Loucy (cell line): ENCODE measurements at regions not wholly inside any gene's neighbourhood (a gene's known extent, or its start where the extent isn't known, plus 50 kb on each side); places are given as distances from the start of the nearest gene placed in this dataset.

Source experiments
- H2AFZ ChIP-seq: fragments of 200-600 bp; sonication (generic); 2 replicates; pipeline ENCODE4 v1.6.0; 2016; ENCODE audit warnings: antibody characterized with exemption, mild to moderate bottlenecking, low read length, moderate library complexity
- H3F3A ChIP-seq: fragments of 200-600 bp; 2 replicates; pipeline ENCODE4 v1.6.0; 2016; ENCODE audit warnings: antibody characterized with exemption, low read depth, mild to moderate bottlenecking
- H3K27me3 ChIP-seq: fragments of 200-600 bp; sonication (generic); 2 replicates; pipeline ENCODE4 v1.6.1; 2014; ENCODE audit warnings: low read length, mild to moderate bottlenecking; ENCODE audit not compliant: insufficient read depth, poor library complexity, severe bottlenecking
- H3K36me3 ChIP-seq: fragments of 200-600 bp; sonication (generic); 2 replicates; pipeline ENCODE4 v1.6.1; 2016; ENCODE audit warnings: low read length; ENCODE audit not compliant: insufficient read depth
- H3K4me1 ChIP-seq: fragments of 200-600 bp; sonication (generic); 2 replicates; pipeline ENCODE4 v1.5.1; 2014; ENCODE audit warnings: low read length, mild to moderate bottlenecking; ENCODE audit not compliant: insufficient read depth, poor library complexity, severe bottlenecking
- H3K4me2 ChIP-seq: fragments of 200-600 bp; sonication (generic); 2 replicates; pipeline ENCODE4 v1.6.0; 2014; ENCODE audit warnings: antibody characterized with exemption, low read length, low read depth, mild to moderate bottlenecking; ENCODE audit not compliant: poor library complexity, severe bottlenecking
- H3K4me3 ChIP-seq: fragments of 200-600 bp; sonication (generic); 2 replicates; pipeline ENCODE4 v1.5.1; 2014; ENCODE audit warnings: low read length, mild to moderate bottlenecking, mixed read lengths; ENCODE audit not compliant: poor library complexity, severe bottlenecking
- H3K79me2 ChIP-seq: fragments of 200-600 bp; sonication (generic); 2 replicates; pipeline ENCODE4 v1.6.1; 2014; ENCODE audit warnings: low read length; ENCODE audit not compliant: insufficient read depth
- H3K9ac ChIP-seq: fragments of 200-600 bp; sonication (generic); 2 replicates; pipeline ENCODE4 v1.6.0; 2014; ENCODE audit warnings: mild to moderate bottlenecking, low read depth, low read length, moderate library complexity; ENCODE audit not compliant: poor library complexity, severe bottlenecking
- H3K9me2 ChIP-seq: fragments of 200-600 bp; sonication (generic); replicated peaks from 2 replicates; pipeline ENCODE4 v1.6.1; 2016; ENCODE audit warnings: low read depth, low read length, mixed read lengths
- H3K9me3 ChIP-seq: fragments of 200-600 bp; sonication (generic); 2 replicates; pipeline ENCODE4 v1.6.1; 2014; ENCODE audit warnings: mild to moderate bottlenecking, antibody characterized with exemption, low read length, low read depth; ENCODE audit not compliant: insufficient read depth
- H4K20me1 ChIP-seq: fragments of 200-600 bp; sonication (generic); 2 replicates; pipeline ENCODE4 v1.6.0; 2014; ENCODE audit warnings: antibody characterized with exemption, low read length, mild to moderate bottlenecking; ENCODE audit not compliant: insufficient read depth, poor library complexity, severe bottlenecking
- CTCF ChIP-seq: fragments of 200-600 bp; sonication (generic); conservative IDR thresholded peaks from 2 replicates; pipeline ENCODE4 v1.5.1; 2014; ENCODE audit warnings: mild to moderate bottlenecking, antibody characterized with exemption, low read length
- EZH2phosphoT487 ChIP-seq: fragments of 200-600 bp; IDR thresholded peaks from 2 replicates; pipeline ENCODE4 v1.6.1; 2018; ENCODE audit warnings: antibody characterized with exemption, mild to moderate bottlenecking, moderate library complexity, borderline replicate concordance

- no peaks in the 10 kb centered on the region for H3K9me2 ChIP-seq
- H3K4me2 ChIP-seq = no peak overlapping the region
- no peaks in the 10 kb centered on the region for H3K4me1 ChIP-seq
- H3K36me3 ChIP-seq = no peaks in the 10 kb centered on the region
- no peak overlapping the region for H3K4me3 ChIP-seq
- no peaks in the 10 kb centered on the region for H3K9me3 ChIP-seq
- no peaks in the 10 kb centered on the region for H3K79me2 ChIP-seq
- TF ChIP-seq EZH2phosphoT487 (no peak), CTCF (no peak)
- H2AFZ ChIP-seq = no peak overlapping the region
- H3K27me3 ChIP-seq = no peaks in the 10 kb centered on the region
- H3K9ac ChIP-seq = no peak overlapping the region
- no peaks in the 10 kb centered on the region for H3F3A ChIP-seq
- no peaks in the 10 kb centered on the region for H4K20me1 ChIP-seq
Measured at GRCh38 chr9:71589612-71590011, 178.7 kb downstream of the CEMIP2 start.

GRCh38 chr9:71587576-71588362 lies 180.5 kb downstream of the CEMIP2 start:
- Histone ChIP-seq H3K4me2 (no peak overlapping the region), H4K20me1 (no peaks in the 10 kb centered on the region), H3K9me2 (no peaks in the 10 kb centered on the region), H3K4me3 (no peak overlapping the region), H3K36me3 (no peaks in the 10 kb centered on the region), H3K9ac (no peak overlapping the region), H2AFZ (no peak overlapping the region), H3K9me3 (no peaks in the 10 kb centered on the region), H3K4me1 (no peaks in the 10 kb centered on the region), H3K27me3 (no peaks in the 10 kb centered on the region), H3K79me2 (no peaks in the 10 kb centered on the region), H3F3A (no peaks in the 10 kb centered on the region)
- TF ChIP-seq CTCF (no peak), EZH2phosphoT487 (no peak)

- no peak for TF ChIP-seq CTCF
- no peak for TF ChIP-seq EZH2phosphoT487
- H4K20me1 ChIP-seq = no peaks in the 10 kb centered on the region
- no peaks in the 10 kb centered on the region for H3K36me3 ChIP-seq
- H3K9ac ChIP-seq = no peak overlapping the region
- no peak overlapping the region for H3K4me2 ChIP-seq
- H2AFZ ChIP-seq = no peak overlapping the region
- H3K9me3 ChIP-seq = no peaks in the 10 kb centered on the region
- H3K79me2 ChIP-seq = no peaks in the 10 kb centered on the region
- no peaks in the 10 kb centered on the region for H3K27me3 ChIP-seq
- H3K9me2 ChIP-seq = no peaks in the 10 kb centered on the region
- H3K4me1 ChIP-seq = no peaks in the 10 kb centered on the region
- H3K4me3 ChIP-seq = no peak overlapping the region
- H3F3A ChIP-seq = no peaks in the 10 kb centered on the region
Measured at GRCh38 chr9:71583792-71584191, 184.5 kb downstream of the CEMIP2 start.
